ENCODE measurements at regions not wholly inside any gene's neighbourhood (a gene's known extent, or its start where the extent isn't known, plus 50 kb on each side); places are given as distances from the start of the nearest gene placed in this dataset.

- Histone ChIP-seq H2BK15ac (ENCODE audit: low read length) (no peak overlapping the region), H2BK120ac (replicated peaks; ENCODE audit: low read depth, low read length) (no peak overlapping the region), H3K23me2 (ENCODE audit: low read depth, low read length) (no peaks in the 10 kb centered on the region), H3K4me3 (ENCODE audit: extremely low read depth in 1 of 4, insufficient read depth in 2 of 4, low read depth in 3 of 4, low read length in 4 of 4) (no peak overlapping the region), H3K56ac (replicated peaks; ENCODE audit: insufficient read length, low read depth, low read length) (no peak overlapping the region), H3K4me2 (ENCODE audit: insufficient read depth in 1 of 2, low read depth in 2 of 2, low read length in 2 of 2) (no peak overlapping the region), H4K5ac (ENCODE audit: insufficient read length, low read depth, low read length) (no peak overlapping the region), H3K27me3 (replicated peaks in 1 of 4; ENCODE audit: control insufficient read depth in 3 of 4, extremely low read depth in 1 of 4, insufficient read depth in 3 of 4, low read length in 3 of 4) (no peaks in the 10 kb centered on the region), H3K9me3 (ENCODE audit: insufficient read depth in 2 of 2, low read depth in 1 of 2, low read length in 1 of 2) (no peaks in the 10 kb centered on the region), H2BK5ac (ENCODE audit: low read depth, low read length) (no peak overlapping the region), H3K9ac (replicated peaks in 1 of 4; ENCODE audit: extremely low read depth in 1 of 4, low read depth in 3 of 4, low read length in 3 of 4) (no peak overlapping the region), H2BK12ac (ENCODE audit: low read depth, low read length) (no peak overlapping the region), H3K18ac (ENCODE audit: extremely low read depth, low read length) (no peak overlapping the region), H3K4ac (replicated peaks; ENCODE audit: insufficient read length, low read depth, low read length) (no peak overlapping the region), H3K79me1 (ENCODE audit: low read depth, low read length) (no peaks in the 10 kb centered on the region), H3K4me1 (replicated peaks in 1 of 4; ENCODE audit: control insufficient read depth in 3 of 4, insufficient read depth in 4 of 4, low read length in 3 of 4) (no peaks in the 10 kb centered on the region), H4K91ac (replicated peaks; ENCODE audit: insufficient read length, low read length) (no peak overlapping the region), H3K79me2 (ENCODE audit: control insufficient read depth in 1 of 2, insufficient read depth in 2 of 2, low read length in 2 of 2) (no peaks in the 10 kb centered on the region), H2BK20ac (ENCODE audit: low read length) (no peak overlapping the region), H4K8ac (ENCODE audit: extremely low read depth, insufficient read depth, low read length) (no peak overlapping the region), H2AFZ (ENCODE audit: low read length) (no peak overlapping the region), H3K14ac (ENCODE audit: insufficient read length) (no peak overlapping the region), H3K36me3 (ENCODE audit: control insufficient read depth in 2 of 4, insufficient read depth in 4 of 4, low read length in 3 of 4) (no peaks in the 10 kb centered on the region), H3K23ac (ENCODE audit: insufficient read length) (no peak overlapping the region), H4K20me1 (replicated peaks in 1 of 2; ENCODE audit: control insufficient read depth in 1 of 2, insufficient read depth in 2 of 2, low read length in 2 of 2) (no peaks in the 10 kb centered on the region), H2AK5ac (ENCODE audit: low read depth, low read length) (no peak overlapping the region), H3K27ac (ENCODE audit: low read depth, low read length) (no peak overlapping the region)
- FAIRE-seq (no peak), DNase-seq (ENCODE audit: low read depth in 1 of 2, low spot score in 2 of 2) (no peak)
- CTCF ChIA-PET (ENCODE audit: partially characterized antibody), result no interaction called here
- POLR2A ChIA-PET (ENCODE audit: partially characterized antibody), result no interaction called here
- 96% methylated on average over 2 of the region's 2 CpGs; no CpG with 5 or more reads in 1 of the 2 experiments for WGBS, 2 experiments (ENCODE audit: extremely low coverage in 1 of 2, insufficient coverage in 1 of 2, insufficient read length in 1 of 2, insufficient replicate concordance in 2 of 2, low coverage in 1 of 2, low lambda C conversion rate in 2 of 2, missing lambda C conversion rate in 1 of 2)
- TF ChIP-seq YY1 (IDR thresholded peaks at IDR 0.05; ENCODE audit: low read depth, low read length) (no peak), CEBPB (IDR thresholded peaks at IDR 0.05; ENCODE audit: low read depth, low read length) (no peak), CHD2 (IDR thresholded peaks at IDR 0.05; ENCODE audit: low read length) (no peak), SRF (IDR thresholded peaks at IDR 0.05; ENCODE audit: low read depth, low read length) (no peak), CBX5 (IDR thresholded peaks at IDR 0.05; ENCODE audit: low read depth, low read length) (no peak), NANOG (IDR thresholded peaks at IDR 0.05; ENCODE audit: insufficient read depth, low read depth, low read length, poor library complexity, severe bottlenecking) (no peak), POLR2AphosphoS5 (IDR thresholded peaks at IDR 0.05; ENCODE audit: low read depth, low read length) (no peak), ZNF274 (IDR thresholded peaks at IDR 0.05; ENCODE audit: borderline replicate concordance, extremely low read depth, low read length) (no peak), FOSL1 (IDR thresholded peaks at IDR 0.05; ENCODE audit: insufficient read depth, low read depth, low read length) (no peak), KDM5A (IDR thresholded peaks at IDR 0.05; ENCODE audit: low read length) (no peak), HDAC2 (IDR thresholded peaks at IDR 0.05; ENCODE audit: borderline replicate concordance in 1 of 2, low read depth in 2 of 2, low read length in 2 of 2) (no peak), EZH2 (IDR thresholded peaks at IDR 0.05; ENCODE audit: low read depth, low read length, severe bottlenecking) (no peak)
- TF ChIP-seq, protein P1, sequence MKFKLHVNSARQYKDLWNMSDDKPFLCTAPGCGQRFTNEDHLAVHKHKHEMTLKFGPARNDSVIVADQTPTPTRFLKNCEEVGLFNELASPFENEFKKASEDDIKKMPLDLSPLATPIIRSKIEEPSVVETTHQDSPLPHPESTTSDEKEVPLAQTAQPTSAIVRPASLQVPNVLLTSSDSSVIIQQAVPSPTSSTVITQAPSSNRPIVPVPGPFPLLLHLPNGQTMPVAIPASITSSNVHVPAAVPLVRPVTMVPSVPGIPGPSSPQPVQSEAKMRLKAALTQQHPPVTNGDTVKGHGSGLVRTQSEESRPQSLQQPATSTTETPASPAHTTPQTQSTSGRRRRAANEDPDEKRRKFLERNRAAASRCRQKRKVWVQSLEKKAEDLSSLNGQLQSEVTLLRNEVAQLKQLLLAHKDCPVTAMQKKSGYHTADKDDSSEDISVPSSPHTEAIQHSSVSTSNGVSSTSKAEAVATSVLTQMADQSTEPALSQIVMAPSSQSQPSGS (IDR thresholded peaks at IDR 0.05; ENCODE audit: low read length), result no peak
- TF ChIP-seq, protein P2, sequence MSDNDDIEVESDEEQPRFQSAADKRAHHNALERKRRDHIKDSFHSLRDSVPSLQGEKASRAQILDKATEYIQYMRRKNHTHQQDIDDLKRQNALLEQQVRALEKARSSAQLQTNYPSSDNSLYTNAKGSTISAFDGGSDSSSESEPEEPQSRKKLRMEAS (IDR thresholded peaks at IDR 0.05), result no peak
Measured at GRCh38 chr4:163665101-163665500, 170.6 kb downstream of the TMA16 start.

Data from H1 (cell line).